ENCODE measurements at regions not wholly inside any gene's neighbourhood (a gene's known extent, or its start where the extent isn't known, plus 50 kb on each side); places are given as distances from the start of the nearest gene placed in this dataset.

DNA sequence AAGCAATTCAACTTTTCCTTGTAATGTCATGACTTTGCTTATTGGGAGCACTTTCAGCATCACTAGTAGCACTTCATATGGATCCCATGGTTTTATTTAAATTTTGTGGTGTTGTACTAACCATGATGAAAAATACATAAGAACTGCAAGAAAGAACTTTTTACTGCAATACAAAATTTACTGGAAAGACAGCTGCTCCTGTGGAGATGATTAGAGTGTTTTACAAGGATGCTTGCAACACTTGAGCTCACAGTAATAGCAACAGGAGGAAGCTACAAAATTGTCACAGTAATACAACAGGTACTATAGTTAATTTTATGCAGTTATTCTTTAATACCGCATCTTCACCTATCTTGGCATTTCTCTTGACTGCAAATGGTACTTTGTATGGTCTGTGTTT, 158.3 kb upstream of the TSLP start:
- no peak for DNase-seq (ENCODE audit: low spot score)
- Mint-ChIP-seq H3K9me3 (ENCODE audit: unreplicated experiment) (no peaks in the 10 kb centered on the region), H3K4me1 (ENCODE audit: unreplicated experiment) (no peaks in the 10 kb centered on the region), H3K27me3 (ENCODE audit: unreplicated experiment) (no peaks in the 10 kb centered on the region), H3K4me3 (ENCODE audit: unreplicated experiment) (no peak overlapping the region), H3K27ac (ENCODE audit: unreplicated experiment) (no peak overlapping the region), H3K36me3 (ENCODE audit: low read depth, unreplicated experiment) (no peaks in the 10 kb centered on the region)
- TF ChIP-seq, protein P1, sequence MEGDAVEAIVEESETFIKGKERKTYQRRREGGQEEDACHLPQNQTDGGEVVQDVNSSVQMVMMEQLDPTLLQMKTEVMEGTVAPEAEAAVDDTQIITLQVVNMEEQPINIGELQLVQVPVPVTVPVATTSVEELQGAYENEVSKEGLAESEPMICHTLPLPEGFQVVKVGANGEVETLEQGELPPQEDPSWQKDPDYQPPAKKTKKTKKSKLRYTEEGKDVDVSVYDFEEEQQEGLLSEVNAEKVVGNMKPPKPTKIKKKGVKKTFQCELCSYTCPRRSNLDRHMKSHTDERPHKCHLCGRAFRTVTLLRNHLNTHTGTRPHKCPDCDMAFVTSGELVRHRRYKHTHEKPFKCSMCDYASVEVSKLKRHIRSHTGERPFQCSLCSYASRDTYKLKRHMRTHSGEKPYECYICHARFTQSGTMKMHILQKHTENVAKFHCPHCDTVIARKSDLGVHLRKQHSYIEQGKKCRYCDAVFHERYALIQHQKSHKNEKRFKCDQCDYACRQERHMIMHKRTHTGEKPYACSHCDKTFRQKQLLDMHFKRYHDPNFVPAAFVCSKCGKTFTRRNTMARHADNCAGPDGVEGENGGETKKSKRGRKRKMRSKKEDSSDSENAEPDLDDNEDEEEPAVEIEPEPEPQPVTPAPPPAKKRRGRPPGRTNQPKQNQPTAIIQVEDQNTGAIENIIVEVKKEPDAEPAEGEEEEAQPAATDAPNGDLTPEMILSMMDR (IDR thresholded peaks at IDR 0.05; ENCODE audit: unreplicated experiment): no peak

DNA sequence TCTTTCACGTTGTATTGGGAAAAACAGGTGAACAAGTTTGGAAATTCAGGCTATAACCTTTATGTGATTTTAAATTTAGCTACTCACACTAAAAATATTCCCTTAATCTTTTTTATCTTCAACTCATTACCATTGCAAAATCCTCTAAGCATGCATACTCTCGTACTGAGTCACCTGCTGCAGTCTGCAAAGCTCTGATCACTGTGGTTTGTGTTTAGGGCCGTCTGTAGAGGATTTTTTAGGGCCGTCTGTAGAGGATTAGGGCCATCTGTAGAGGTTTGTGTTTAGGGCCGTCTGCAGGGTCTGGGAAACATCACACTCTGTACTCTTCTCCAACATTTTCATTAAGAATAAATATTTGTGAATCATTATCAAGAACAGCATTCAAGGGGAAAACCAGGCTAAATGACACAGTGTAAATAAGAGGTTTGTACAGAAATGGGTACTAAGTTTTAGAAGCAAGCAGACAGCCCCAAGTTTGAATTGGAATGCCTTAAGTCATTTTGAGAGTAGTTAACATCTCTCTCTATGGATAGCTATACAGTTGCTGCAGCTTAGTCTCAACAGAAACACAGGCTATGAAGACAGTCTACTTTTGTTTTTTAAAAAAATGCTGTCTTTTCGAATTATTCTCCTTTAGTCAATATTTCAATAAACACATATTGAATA, 155.0 kb upstream of the TSLP start:
- DNase-seq (ENCODE audit: low spot score): no peak
- Mint-ChIP-seq H3K4me3 (ENCODE audit: unreplicated experiment) (no peak overlapping the region), H3K27me3 (ENCODE audit: unreplicated experiment) (no peaks in the 10 kb centered on the region), H3K4me1 (ENCODE audit: unreplicated experiment) (no peaks in the 10 kb centered on the region), H3K27ac (ENCODE audit: unreplicated experiment) (no peak overlapping the region), H3K36me3 (ENCODE audit: low read depth, unreplicated experiment) (no peaks in the 10 kb centered on the region), H3K9me3 (ENCODE audit: unreplicated experiment) (no peaks in the 10 kb centered on the region)
- TF ChIP-seq, protein P1 (IDR thresholded peaks at IDR 0.05; ENCODE audit: unreplicated experiment): no peak

DNA sequence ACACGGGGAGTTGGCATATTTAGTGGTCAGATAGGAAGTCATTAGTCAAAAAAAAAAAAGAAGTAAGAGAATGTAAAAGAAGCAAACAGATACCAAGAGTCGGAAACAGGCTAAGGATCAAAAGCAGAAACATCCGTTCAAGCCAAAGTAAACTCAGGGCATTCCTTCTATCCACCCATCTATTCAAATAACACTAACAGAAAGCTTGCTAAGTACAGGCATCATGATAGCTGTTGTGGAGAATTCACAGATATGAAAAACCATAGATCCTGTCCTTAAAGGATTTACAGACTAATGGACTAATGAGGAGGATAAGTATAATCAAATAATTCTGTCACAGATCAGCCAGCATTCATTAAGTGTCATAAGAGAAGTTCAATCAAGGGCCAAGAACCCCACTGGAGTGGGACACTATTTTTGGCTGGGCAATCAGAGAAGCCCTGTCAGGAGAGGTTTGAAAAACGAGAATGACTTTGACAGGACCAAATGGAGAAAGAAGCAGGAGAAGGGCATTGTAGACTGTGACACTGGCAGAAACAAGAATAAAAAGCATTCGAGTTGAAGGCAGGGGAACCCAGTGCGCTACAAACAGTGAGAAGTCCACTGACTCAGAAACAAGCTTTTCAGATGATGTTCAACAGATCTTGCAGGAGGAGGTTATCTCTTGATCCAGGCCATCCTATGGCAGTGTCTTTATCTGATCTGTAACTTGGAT, 154.2 kb upstream of the TSLP start:
- H3K27ac Mint-ChIP-seq (ENCODE audit: unreplicated experiment): no peak overlapping the region
- H3K4me1 Mint-ChIP-seq (ENCODE audit: unreplicated experiment): no peaks in the 10 kb centered on the region
- DNase-seq (ENCODE audit: low spot score): no peak

DNA sequence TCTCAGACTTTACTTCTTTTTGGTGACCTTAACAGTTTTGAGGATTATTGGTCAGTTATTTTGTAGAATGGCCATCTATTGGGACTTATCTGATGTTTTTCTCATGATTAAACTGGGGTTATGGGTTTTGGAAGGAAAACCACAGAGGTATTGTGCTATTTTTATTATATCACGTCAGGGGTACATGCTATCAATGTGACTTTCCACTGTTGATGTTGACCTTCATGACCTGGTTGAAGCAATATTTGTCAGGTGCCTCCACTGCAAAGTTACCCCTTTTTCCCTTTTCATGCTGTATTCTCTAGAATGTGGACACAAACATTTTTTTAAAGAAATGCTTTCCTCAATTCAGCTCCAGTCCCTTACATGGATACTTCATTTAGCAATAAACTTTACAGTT, 152.8 kb upstream of the TSLP start:
- Mint-ChIP-seq H3K27ac (ENCODE audit: unreplicated experiment) (no peak overlapping the region), H3K36me3 (ENCODE audit: low read depth, unreplicated experiment) (no peaks in the 10 kb centered on the region), H3K4me1 (ENCODE audit: unreplicated experiment) (no peaks in the 10 kb centered on the region), H3K4me3 (ENCODE audit: unreplicated experiment) (no peak overlapping the region), H3K9me3 (ENCODE audit: unreplicated experiment) (no peaks in the 10 kb centered on the region), H3K27me3 (ENCODE audit: unreplicated experiment) (no peaks in the 10 kb centered on the region)
- TF ChIP-seq, protein P1 (IDR thresholded peaks at IDR 0.05; ENCODE audit: unreplicated experiment): no peak
- DNase-seq (ENCODE audit: low spot score): no peak

More for the DNA sequence above, 154.2 kb upstream of the TSLP start:
- H3K36me3 Mint-ChIP-seq (ENCODE audit: low read depth, unreplicated experiment): no peaks in the 10 kb centered on the region
- TF ChIP-seq, protein P1 (IDR thresholded peaks at IDR 0.05; ENCODE audit: unreplicated experiment): no peak
- no peaks in the 10 kb centered on the region for H3K9me3 Mint-ChIP-seq (ENCODE audit: unreplicated experiment)
- H3K4me3 Mint-ChIP-seq (ENCODE audit: unreplicated experiment): no peak overlapping the region
- no peaks in the 10 kb centered on the region for H3K27me3 Mint-ChIP-seq (ENCODE audit: unreplicated experiment)

DNA sequence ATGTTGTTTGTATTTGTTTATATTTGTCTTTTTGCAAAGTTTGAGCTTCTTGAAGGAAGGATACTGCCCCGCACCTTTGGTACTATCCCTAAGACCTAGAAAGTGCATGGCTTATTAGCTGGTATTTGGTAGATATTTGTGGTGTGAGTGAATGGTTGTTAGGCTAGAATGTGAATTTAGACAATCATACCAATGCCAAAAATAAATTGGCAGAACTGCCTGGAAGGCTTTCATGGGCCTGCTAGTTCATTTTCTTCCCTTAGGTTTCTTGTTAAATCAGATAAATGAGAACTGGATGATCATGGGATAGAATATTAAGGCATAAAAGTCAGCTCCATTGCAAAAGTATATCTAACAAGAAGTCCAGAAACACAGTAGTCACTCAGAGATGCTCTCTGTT, 147.5 kb upstream of the TSLP start:
- Mint-ChIP-seq H3K27ac (ENCODE audit: unreplicated experiment) (no peak overlapping the region), H3K36me3 (ENCODE audit: low read depth, unreplicated experiment) (no peaks in the 10 kb centered on the region), H3K4me3 (ENCODE audit: unreplicated experiment) (no peak overlapping the region), H3K27me3 (ENCODE audit: unreplicated experiment) (no peaks in the 10 kb centered on the region), H3K4me1 (ENCODE audit: unreplicated experiment) (no peaks in the 10 kb centered on the region), H3K9me3 (ENCODE audit: unreplicated experiment) (no peaks in the 10 kb centered on the region)
- TF ChIP-seq, protein P1 (IDR thresholded peaks at IDR 0.05; ENCODE audit: unreplicated experiment): no peak
- DNase-seq (ENCODE audit: low spot score): no peak

Data from endothelial cell (in vitro differentiated cells).